VCaP (cell line): ENCODE measurements at regions not wholly inside any gene's neighbourhood (a gene's known extent, or its start where the extent isn't known, plus 50 kb on each side); places are given as distances from the start of the nearest gene placed in this dataset.

Source experiments
- H3K27ac ChIP-seq: fragments of 450-650 bp; 2 replicates; pipeline ENCODE4 v1.5.1; 2017
- CTCF ChIP-seq: fragments of 450-650 bp; conservative IDR thresholded peaks from 2 replicates; pipeline ENCODE4 v1.5.1; 2017; ENCODE audit warnings: mild to moderate bottlenecking, moderate library complexity

- no peak for TF ChIP-seq CTCF
- no peak overlapping the region for H3K27ac ChIP-seq
Observed at GRCh38 chr18:44557616-44558151, 123.0 kb upstream of the SETBP1 start.

GRCh38 chr18:44558767-44559166 is 121.9 kb upstream of the SETBP1 start:
- no peak overlapping the region for H3K27ac ChIP-seq
- TF ChIP-seq CTCF: no peak

GRCh38 chr18:44562986-44563385 is 117.7 kb upstream of the SETBP1 start:
- no peak overlapping the region for H3K27ac ChIP-seq
- no peak for TF ChIP-seq CTCF

- H3K27ac ChIP-seq: no peak overlapping the region
- TF ChIP-seq CTCF: no peak
Observed at GRCh38 chr18:44564922-44565321, 115.8 kb upstream of the SETBP1 start.

GRCh38 chr18:44568342-44568741 is 112.3 kb upstream of the SETBP1 start:
- no peak overlapping the region for H3K27ac ChIP-seq
- no peak for TF ChIP-seq CTCF

GRCh38 chr18:44568986-44569385 is 111.7 kb upstream of the SETBP1 start:
- no peak for TF ChIP-seq CTCF
- H3K27ac ChIP-seq: no peak overlapping the region

- H3K27ac ChIP-seq: no peak overlapping the region
- no peak for TF ChIP-seq CTCF
Observed at GRCh38 chr18:44569391-44570055, 111.2 kb upstream of the SETBP1 start.
